ENCODE measurements at regions not wholly inside any gene's neighbourhood (a gene's known extent, or its start where the extent isn't known, plus 50 kb on each side); places are given as distances from the start of the nearest gene placed in this dataset.

- 17% methylated on average over 2 of the region's 3 CpGs; no CpG with 5 or more reads in 1 of the 2 experiments for WGBS, 2 experiments (ENCODE audit: extremely low coverage in 2 of 2, insufficient read length in 1 of 2)
- in situ Hi-C loops (cut with MboI; ENCODE audit: low sequenced_read_pairs), result no loop called here
- Histone ChIP-seq H2BK20ac (ENCODE audit: low read depth, low read length) (no peak overlapping the region), H3K4me3 (ENCODE audit: insufficient read depth, low read depth, low read length) (no peak overlapping the region), H4K8ac (ENCODE audit: low read depth in 2 of 2, low read length in 2 of 2) (no peak overlapping the region), H3K9me3 (ENCODE audit: control insufficient read depth, insufficient read depth, low read length) (no peaks in the 10 kb centered on the region), H4K91ac (ENCODE audit: insufficient read depth, low read depth, low read length) (no peak overlapping the region), H2BK15ac (ENCODE audit: low read depth, low read length) (no peak overlapping the region), H3K9ac (ENCODE audit: low read depth, low read length) (no peak overlapping the region), H3K18ac (ENCODE audit: low read depth, low read length) (no peak overlapping the region), H2AFZ (replicated peaks; ENCODE audit: low read length, poor library complexity) (no peak overlapping the region), H3K9me1 (ENCODE audit: insufficient read depth, low read length) (no peaks in the 10 kb centered on the region), H3K23ac (ENCODE audit: low read depth, low read length) (no peak overlapping the region), H2BK5ac (ENCODE audit: low read depth, low read length, poor library complexity, severe bottlenecking) (no peak overlapping the region), H2BK120ac (ENCODE audit: low read depth, low read length) (no peak overlapping the region), H3K27me3 (ENCODE audit: control insufficient read depth, insufficient read depth, low read length) (no peaks in the 10 kb centered on the region), H3K4me2 (ENCODE audit: low read depth, low read length) (no peak overlapping the region), H4K20me1 (ENCODE audit: insufficient read depth, low read length) (no peaks in the 10 kb centered on the region), H3K36me3 (ENCODE audit: control insufficient read depth, insufficient read depth, low read length) (no peaks in the 10 kb centered on the region), H3K4me1 (ENCODE audit: control insufficient read depth, insufficient read depth, low read length) (no peaks in the 10 kb centered on the region), H3K4ac (ENCODE audit: low read depth, low read length) (no peak overlapping the region), H2AK5ac (ENCODE audit: low read depth, low read length) (no peak overlapping the region), H4K5ac (ENCODE audit: low read depth, low read length) (no peak overlapping the region), H3K56ac (ENCODE audit: extremely low read depth, insufficient read depth, low read length) (no peak overlapping the region), H3K27ac (ENCODE audit: insufficient read depth, low read length) (no peak overlapping the region), H3K79me1 (ENCODE audit: low read depth in 1 of 2, low read length in 2 of 2) (no peaks in the 10 kb centered on the region), H2AK9ac (replicated peaks; ENCODE audit: low read depth, low read length, poor library complexity) (no peak overlapping the region), H3K14ac (replicated peaks; ENCODE audit: low read depth, low read length) (no peak overlapping the region)
- TF ChIP-seq CEBPB (IDR thresholded peaks at IDR 0.05; ENCODE audit: low read depth, low read length) (no peak), RFX5 (IDR thresholded peaks at IDR 0.05; ENCODE audit: low read depth, low read length) (no peak), MXI1 (IDR thresholded peaks at IDR 0.05; ENCODE audit: borderline replicate concordance, low read depth, low read length) (no peak), MAZ (IDR thresholded peaks at IDR 0.05; ENCODE audit: borderline replicate concordance, low read depth, low read length) (no peak), CTCF (conservative IDR thresholded peaks at IDR 0.05; ENCODE audit: low read depth, low read length) (no peak), ELK1 (IDR thresholded peaks at IDR 0.05; ENCODE audit: borderline replicate concordance, low read depth, low read length) (no peak), RAD21 (IDR thresholded peaks at IDR 0.05; ENCODE audit: low read length) (no peak), RCOR1 (IDR thresholded peaks at IDR 0.05; ENCODE audit: insufficient replicate concordance, low read length) (no peak), USF2 (IDR thresholded peaks at IDR 0.05; ENCODE audit: low read depth, low read length) (no peak), SMC3 (IDR thresholded peaks at IDR 0.05; ENCODE audit: low read depth, low read length) (no peak), NFE2L2 (IDR thresholded peaks at IDR 0.05; ENCODE audit: low read depth, low read length) (no peak), CHD1 (IDR thresholded peaks at IDR 0.05; ENCODE audit: low read depth, low read length) (no peak), BHLHE40 (IDR thresholded peaks at IDR 0.05; ENCODE audit: low read depth, low read length) (no peak), FOS (IDR thresholded peaks at IDR 0.05; ENCODE audit: low read depth, low read length) (no peak), POLR2A (IDR thresholded peaks at IDR 0.05; ENCODE audit: low read depth, low read length) (no peak), MAFK (IDR thresholded peaks at IDR 0.05; ENCODE audit: low read depth, low read length) (no peak)
- ChIA-PET CTCF (no interaction called here), POLR2A (ENCODE audit: unreplicated experiment) (interaction anchor here (0.6 kb wide), 1 partner anchor 56 kb away, joined by 3 read pairs; no protein-coding TSS in a partner anchor)
- no peak for ATAC-seq (ENCODE audit: low read depth)
- dilution Hi-C loops (cut with HindIII; ENCODE audit: low sequenced_read_pairs, unreplicated experiment), result no loop called here
- intact Hi-C loops (cut with micrococcal nuclease), result no loop called here
- no peak for DNase-seq
- no TSS peak for BruUV-seq (replicated peaks)
Measured at GRCh38 chr5:60323596-60323995, 376.4 kb downstream of the DEPDC1B start.
